ENCODE measurements at regions not wholly inside any gene's neighbourhood (a gene's known extent, or its start where the extent isn't known, plus 50 kb on each side); places are given as distances from the start of the nearest gene placed in this dataset.

DNA sequence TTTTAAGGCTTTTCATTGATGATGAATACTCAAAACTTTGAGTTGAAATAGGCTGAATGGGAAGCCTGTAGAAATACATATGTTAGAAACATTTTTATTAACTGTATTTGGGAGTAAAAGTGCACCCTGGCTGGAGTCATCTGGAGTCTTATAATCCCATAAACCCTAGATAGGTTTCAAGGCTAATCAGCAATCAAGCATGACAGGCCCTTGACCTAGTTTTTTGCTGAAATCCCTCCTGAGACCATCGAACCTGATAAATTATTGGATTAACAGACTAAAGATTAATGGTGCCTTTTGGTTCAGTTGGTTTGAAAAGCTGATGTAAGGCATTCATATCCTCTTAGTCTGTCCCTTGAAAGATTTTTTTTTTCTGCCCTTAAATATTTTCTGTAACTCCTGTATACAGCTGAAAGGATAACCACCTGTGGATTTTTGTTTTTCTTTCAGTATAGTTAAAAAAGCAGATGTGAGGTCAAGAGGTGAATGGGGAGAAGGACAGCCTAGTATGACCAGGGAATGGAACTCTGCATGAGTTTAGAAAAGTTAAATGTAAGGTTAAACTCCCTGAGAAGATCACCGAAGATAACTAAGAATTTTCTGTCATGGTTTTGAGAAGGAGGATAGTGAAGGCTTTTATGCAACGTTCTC lies 69.4 kb upstream of the STXBP5L start:
- Histone ChIP-seq H3K36me3 (ENCODE audit: control insufficient read depth in 2 of 3, insufficient read depth in 3 of 3, low read length in 3 of 3) (no peaks in the 10 kb centered on the region), H3K27me3 (ENCODE audit: control insufficient read depth in 2 of 2, insufficient read depth in 2 of 2, low read length in 2 of 2) (no peaks in the 10 kb centered on the region), H3K9me3 (ENCODE audit: control insufficient read depth in 2 of 3, low read length in 3 of 3) (no peaks in the 10 kb centered on the region), H3K4me1 (ENCODE audit: control insufficient read depth in 2 of 2, insufficient read depth in 2 of 2, low read length in 2 of 2) (no peaks in the 10 kb centered on the region), H3K4me3 (ENCODE audit: low read length) (no peak overlapping the region), H3K27ac (ENCODE audit: low read depth, low read length) (no peak overlapping the region)
- CTCF ChIA-PET: no interaction called here
- peaks cover 0 to 2% (median 0%) of the 10 kb centered on the region in 7 donors for H3K4me1 Mint-ChIP-seq
- peaks cover 6 to 26% (median 15%) of the 10 kb centered on the region in 5 donors for H3K27me3 Mint-ChIP-seq
- peaks cover 0 to 3% (median 0%) of the 10 kb centered on the region in 11 donors for H3K9me3 Mint-ChIP-seq
- H3K4me3 Mint-ChIP-seq: no peak overlapping the region
- DNase-seq: no peak
- peaks cover 0 to 4% (median 0%) of the 10 kb centered on the region in 5 donors for H3K36me3 Mint-ChIP-seq
- no peak for ATAC-seq
- POLR2A ChIA-PET: no interaction called here
- no peak overlapping the region for H3K27ac Mint-ChIP-seq
- intact Hi-C loops (cut with micrococcal nuclease): no loop called here

DNA sequence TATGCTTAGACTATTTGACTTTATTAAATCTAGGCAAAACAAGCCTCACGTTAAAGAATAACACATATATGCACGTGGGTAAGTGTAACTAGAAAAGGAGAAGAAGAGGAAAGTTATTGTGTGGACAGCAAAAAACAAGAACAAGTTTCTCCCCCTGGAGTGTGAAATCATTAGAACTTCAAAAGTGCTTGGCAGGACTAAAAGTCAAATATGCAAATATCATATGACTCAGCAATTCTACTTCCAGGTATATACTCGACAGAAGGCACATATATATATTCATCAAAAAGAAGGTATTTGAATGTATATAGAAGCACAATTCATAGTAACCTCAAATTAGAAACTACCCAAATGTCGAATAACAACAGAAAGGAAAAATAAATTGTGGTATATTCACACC lies 68.9 kb upstream of the STXBP5L start:
- Histone ChIP-seq H3K36me3 (ENCODE audit: control insufficient read depth in 2 of 3, insufficient read depth in 3 of 3, low read length in 3 of 3) (no peaks in the 10 kb centered on the region), H3K9me3 (ENCODE audit: control insufficient read depth in 2 of 3, low read length in 3 of 3) (no peaks in the 10 kb centered on the region), H3K4me3 (ENCODE audit: low read length) (no peak overlapping the region), H3K4me1 (ENCODE audit: control insufficient read depth in 2 of 2, insufficient read depth in 2 of 2, low read length in 2 of 2) (no peaks in the 10 kb centered on the region), H3K27ac (ENCODE audit: low read depth, low read length) (no peak overlapping the region), H3K27me3 (ENCODE audit: control insufficient read depth in 2 of 2, insufficient read depth in 2 of 2, low read length in 2 of 2) (no peaks in the 10 kb centered on the region)
- ATAC-seq: no peak
- no peak overlapping the region for H3K4me3 Mint-ChIP-seq
- CTCF ChIA-PET: no interaction called here
- H3K27me3 Mint-ChIP-seq: peaks cover 6 to 26% (median 15%) of the 10 kb centered on the region in 5 donors
- H3K36me3 Mint-ChIP-seq: peaks cover 0 to 4% (median 0%) of the 10 kb centered on the region in 5 donors
- H3K27ac Mint-ChIP-seq: no peak overlapping the region
- peaks cover 0 to 2% (median 0%) of the 10 kb centered on the region in 7 donors for H3K4me1 Mint-ChIP-seq
- H3K9me3 Mint-ChIP-seq: peaks cover 0 to 3% (median 0%) of the 10 kb centered on the region in 11 donors
- intact Hi-C loops (cut with micrococcal nuclease): no loop called here
- POLR2A ChIA-PET: no interaction called here
- no peak for DNase-seq

DNA sequence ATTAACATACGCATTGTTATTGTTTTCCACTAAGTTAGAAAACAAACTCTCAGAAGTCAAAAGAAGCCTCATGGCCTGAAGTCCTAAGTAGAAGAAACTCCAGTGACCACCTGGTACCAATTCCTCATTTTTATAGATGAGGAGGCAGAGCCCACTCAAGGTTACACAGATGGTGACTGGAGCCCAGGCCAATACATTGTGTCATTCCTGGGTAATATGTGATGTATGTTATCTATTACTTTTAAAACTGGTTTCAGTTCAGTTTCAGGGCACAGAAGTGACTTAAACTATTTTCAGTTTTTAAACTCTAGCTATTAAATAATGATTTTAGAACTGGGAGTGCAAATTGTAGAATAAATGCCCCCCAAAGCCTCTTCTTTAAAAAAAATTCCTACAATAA lies 66.7 kb upstream of the STXBP5L start:
- Mint-ChIP-seq H3K36me3 (peaks cover 0 to 4% (median 0%) of the 10 kb centered on the region in 5 donors), H3K4me3 (no peak overlapping the region), H3K27me3 (peaks cover 6 to 30% (median 26%) of the 10 kb centered on the region in 5 donors), H3K27ac (no peak overlapping the region), H3K9me3 (peaks cover 0 to 1% (median 0%) of the 10 kb centered on the region in 11 donors), H3K4me1 (peaks cover 0 to 2% (median 0%) of the 10 kb centered on the region in 7 donors)
- ATAC-seq (no peak), DNase-seq (no peak)
- intact Hi-C loops (cut with micrococcal nuclease): no loop called here
- POLR2A ChIA-PET: no interaction called here
- CTCF ChIA-PET: no interaction called here
- H3K27ac ChIP-seq (ENCODE audit: low read depth, low read length): no peak overlapping the region
- no peaks in the 10 kb centered on the region for H3K9me3 ChIP-seq (ENCODE audit: control insufficient read depth in 2 of 3, low read length in 3 of 3)
- H3K27me3 ChIP-seq (ENCODE audit: control insufficient read depth in 2 of 2, insufficient read depth in 2 of 2, low read length in 2 of 2): no peaks in the 10 kb centered on the region
- H3K36me3 ChIP-seq (ENCODE audit: control insufficient read depth in 2 of 3, insufficient read depth in 3 of 3, low read length in 3 of 3): no peaks in the 10 kb centered on the region
- no peak overlapping the region for H3K4me3 ChIP-seq (ENCODE audit: low read length)
- no peaks in the 10 kb centered on the region for H3K4me1 ChIP-seq (ENCODE audit: control insufficient read depth in 2 of 2, insufficient read depth in 2 of 2, low read length in 2 of 2)

DNA sequence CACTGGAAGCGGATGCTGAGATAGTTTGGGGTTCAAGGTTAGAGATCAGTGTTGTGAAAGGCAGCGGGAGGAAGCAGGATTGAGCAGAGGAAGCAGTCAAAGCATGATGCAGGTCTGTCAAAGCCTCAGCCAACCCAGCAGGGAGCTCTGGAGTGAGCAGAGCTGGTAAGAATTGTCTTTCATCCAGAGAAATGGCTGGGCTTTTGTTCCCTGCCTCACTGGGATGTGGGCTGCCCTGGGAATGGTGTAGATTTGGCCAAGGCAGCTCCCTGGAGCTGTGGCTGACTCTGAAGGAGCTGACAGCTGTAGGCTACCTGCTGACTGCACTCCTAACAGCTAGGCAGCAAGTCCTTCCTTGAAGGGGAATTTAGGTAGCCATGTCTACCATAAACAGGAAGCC lies 61.9 kb upstream of the STXBP5L start:
- no peak overlapping the region for H3K4me3 Mint-ChIP-seq
- no peak overlapping the region for H3K27ac ChIP-seq (ENCODE audit: low read depth, low read length)
- H3K9me3 ChIP-seq (ENCODE audit: control insufficient read depth in 2 of 3, low read length in 3 of 3): no peaks in the 10 kb centered on the region
- H3K9me3 Mint-ChIP-seq: no peaks in the 10 kb centered on the region
- ChIA-PET CTCF (no interaction called here), POLR2A (no interaction called here)
- H3K4me1 Mint-ChIP-seq: peaks cover 0 to 2% (median 0%) of the 10 kb centered on the region in 7 donors
- no peak for DNase-seq
- no peaks in the 10 kb centered on the region for H3K36me3 ChIP-seq (ENCODE audit: control insufficient read depth in 2 of 3, insufficient read depth in 3 of 3, low read length in 3 of 3)
- H3K36me3 Mint-ChIP-seq: no peaks in the 10 kb centered on the region
- no peak overlapping the region for H3K4me3 ChIP-seq (ENCODE audit: low read length)
- intact Hi-C loops (cut with micrococcal nuclease): no loop called here
- no peak overlapping the region for H3K27ac Mint-ChIP-seq
- no peaks in the 10 kb centered on the region for H3K27me3 ChIP-seq (ENCODE audit: control insufficient read depth in 2 of 2, insufficient read depth in 2 of 2, low read length in 2 of 2)
- H3K4me1 ChIP-seq (ENCODE audit: control insufficient read depth in 2 of 2, insufficient read depth in 2 of 2, low read length in 2 of 2): no peaks in the 10 kb centered on the region
- ATAC-seq: no peak
- H3K27me3 Mint-ChIP-seq: peaks cover 0 to 32% (median 21%) of the 10 kb centered on the region in 5 donors

DNA sequence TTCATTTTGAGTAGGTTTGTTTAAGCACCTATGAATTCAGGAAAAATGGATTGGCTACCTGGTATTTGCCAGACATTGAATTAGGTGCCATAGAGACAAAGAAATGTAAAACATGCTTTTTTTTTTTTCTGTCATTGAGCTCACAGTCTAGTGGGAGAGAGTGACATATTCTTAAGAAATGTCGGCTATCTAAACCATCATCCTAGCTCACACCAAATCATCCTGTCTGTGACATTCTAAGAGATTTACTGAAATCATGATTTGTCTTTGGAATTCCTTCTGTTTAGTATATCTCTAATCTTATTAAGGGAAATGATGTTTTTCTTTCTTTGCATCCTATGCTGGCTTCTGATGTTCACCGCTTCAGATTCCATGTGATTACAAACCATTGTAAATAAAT lies 59.5 kb upstream of the STXBP5L start:
- H3K27ac ChIP-seq (ENCODE audit: low read depth, low read length): no peak overlapping the region
- H3K4me3 ChIP-seq (ENCODE audit: low read length): no peak overlapping the region
- intact Hi-C loops (cut with micrococcal nuclease): no loop called here
- H3K27ac Mint-ChIP-seq: no peak overlapping the region
- H3K27me3 Mint-ChIP-seq: peaks cover 0 to 40% (median 19%) of the 10 kb centered on the region in 5 donors
- H3K4me1 Mint-ChIP-seq: no peaks in the 10 kb centered on the region
- H3K4me1 ChIP-seq (ENCODE audit: control insufficient read depth in 2 of 2, insufficient read depth in 2 of 2, low read length in 2 of 2): no peaks in the 10 kb centered on the region
- CTCF ChIA-PET: no interaction called here
- no peak for ATAC-seq
- POLR2A ChIA-PET: no interaction called here
- no peaks in the 10 kb centered on the region for H3K36me3 ChIP-seq (ENCODE audit: control insufficient read depth in 2 of 3, insufficient read depth in 3 of 3, low read length in 3 of 3)
- H3K36me3 Mint-ChIP-seq: no peaks in the 10 kb centered on the region
- DNase-seq: no peak
- no peak overlapping the region for H3K4me3 Mint-ChIP-seq
- no peaks in the 10 kb centered on the region for H3K27me3 ChIP-seq (ENCODE audit: control insufficient read depth in 2 of 2, insufficient read depth in 2 of 2, low read length in 2 of 2)
- H3K9me3 ChIP-seq (ENCODE audit: control insufficient read depth in 2 of 3, low read length in 3 of 3): no peaks in the 10 kb centered on the region
- no peaks in the 10 kb centered on the region for H3K9me3 Mint-ChIP-seq

DNA sequence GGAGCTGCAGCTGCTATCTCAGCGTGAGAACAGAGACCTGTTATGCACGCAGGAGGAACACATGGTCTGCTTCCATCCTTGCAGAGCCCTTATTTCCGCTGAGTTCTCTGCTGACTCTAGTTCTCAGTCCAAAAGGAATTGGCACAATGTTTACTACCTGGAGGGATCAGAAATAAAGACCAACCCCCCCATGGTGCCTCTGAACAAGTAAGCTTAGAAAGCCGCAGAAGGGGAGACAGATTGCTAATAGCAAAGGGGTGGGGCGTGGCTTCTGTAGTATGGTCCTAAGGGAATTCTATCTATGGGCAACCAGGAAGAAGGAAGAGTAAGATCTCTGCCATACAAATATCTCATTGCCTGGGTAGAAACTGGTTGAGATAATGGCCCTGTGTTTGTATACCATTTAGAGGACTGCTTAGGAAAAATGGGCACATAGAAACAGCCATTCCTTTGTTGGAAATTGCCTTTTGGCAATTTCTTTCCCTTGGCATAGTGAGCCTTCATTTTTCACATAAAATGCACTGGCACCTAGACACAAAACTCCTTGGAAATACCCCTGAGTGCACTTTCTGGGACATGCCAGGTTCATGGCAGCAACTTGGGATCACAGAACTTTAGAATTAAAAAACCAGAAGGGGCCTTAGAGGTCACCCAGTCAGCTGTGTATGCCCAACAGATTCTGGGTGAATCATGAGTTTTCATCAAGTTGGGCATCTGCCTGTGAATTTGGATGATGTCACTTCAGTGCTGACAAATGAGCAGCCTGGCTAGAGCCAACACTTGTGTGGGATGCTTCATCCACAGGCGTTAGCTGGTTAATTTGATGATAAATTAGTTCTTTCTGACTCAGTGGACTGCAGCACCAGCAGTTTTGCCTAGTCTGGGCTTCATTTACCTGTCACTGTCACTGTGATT lies 57.4 kb upstream of the STXBP5L start:
- no peak overlapping the region for H3K4me3 Mint-ChIP-seq
- Histone ChIP-seq H3K4me1 (ENCODE audit: control insufficient read depth in 2 of 2, insufficient read depth in 2 of 2, low read length in 2 of 2) (no peaks in the 10 kb centered on the region), H3K36me3 (ENCODE audit: control insufficient read depth in 2 of 3, insufficient read depth in 3 of 3, low read length in 3 of 3) (no peaks in the 10 kb centered on the region), H3K27ac (ENCODE audit: low read depth, low read length) (no peak overlapping the region), H3K4me3 (ENCODE audit: low read length) (no peak overlapping the region), H3K27me3 (ENCODE audit: control insufficient read depth in 2 of 2, insufficient read depth in 2 of 2, low read length in 2 of 2) (no peaks in the 10 kb centered on the region), H3K9me3 (ENCODE audit: control insufficient read depth in 2 of 3, low read length in 3 of 3) (no peaks in the 10 kb centered on the region)
- CTCF ChIA-PET: interaction anchor here (0.8 kb wide), 1 partner anchor 21 kb away, joined by 3 read pairs; no protein-coding TSS in a partner anchor
- H3K27ac Mint-ChIP-seq: no peak overlapping the region
- intact Hi-C loops (cut with micrococcal nuclease): no loop called here
- no peaks in the 10 kb centered on the region for H3K36me3 Mint-ChIP-seq
- POLR2A ChIA-PET: no interaction called here
- H3K27me3 Mint-ChIP-seq: peaks cover 0 to 28% (median 18%) of the 10 kb centered on the region in 5 donors
- no peaks in the 10 kb centered on the region for H3K9me3 Mint-ChIP-seq
- DNase-seq (no peak), ATAC-seq (no peak)
- H3K4me1 Mint-ChIP-seq: no peaks in the 10 kb centered on the region

Measured in naive thymus-derived CD4-positive, alpha-beta T cell (primary cell).